Glomerular endothelial cell (primary cell): ENCODE measurements at regions not wholly inside any gene's neighbourhood (a gene's known extent, or its start where the extent isn't known, plus 50 kb on each side); places are given as distances from the start of the nearest gene placed in this dataset.

Source experiments
- DNase-seq: peaks from one replicate; pipeline ENCODE4 v3.0.0-alpha.2; 2011; ENCODE audit warnings: low read depth, low spot score; ENCODE audit errors: extremely low read depth

- no peak for DNase-seq
These were observed 64.9 kb upstream of the RBMS3 start for GRCh38 chr3:29215948-29216347.

GRCh38 chr3:29226706-29227105 is 54.2 kb upstream of the RBMS3 start:
- DNase-seq, result no peak

- no peak for DNase-seq
These were observed 53.6 kb upstream of the RBMS3 start for GRCh38 chr3:29227307-29227706.
